T-cell (primary cell): ENCODE measurements at regions not wholly inside any gene's neighbourhood (a gene's known extent, or its start where the extent isn't known, plus 50 kb on each side); places are given as distances from the start of the nearest gene placed in this dataset.

Experiments
- ATAC-seq, 4 experiments: fragments of 200-7000 bp in 3 of 4; fragments of 150-1000 bp in 1 of 4; cut with Tn5 transposase; replicated peaks in 1 of 4; 1 replicate in 3 of 4; 2 replicates in 1 of 4; pipeline ENCODE4 v1.10.0; 2021; ENCODE audit warnings: moderate library complexity in 3 of 4, mild to moderate bottlenecking in 2 of 4, moderate number of reproducible peaks in 1 of 4
- CTCF ChIA-PET, 2 donors: fragments of 300-600 bp; sonication (Branson Sonifier 250); formaldehyde crosslinking; loops; one replicate each; lab custom pipeline; 2022; ENCODE audit warnings: antibody characterized with exemption in 2 of 2; lab: Charles Lee
- POLR2A ChIA-PET, 2 donors: fragments of 300-600 bp; sonication (Branson Sonifier 250); formaldehyde crosslinking; loops; one replicate each; lab custom pipeline; 2022; ENCODE audit warnings: antibody characterized with exemption in 2 of 2; lab: Charles Lee
- DNase-seq, 35 experiments: peaks; one replicate each; pipeline versions ENCODE4 v3.0.0 to v3.0.0-alpha.2; 2013 to 2023
- H3K27ac ChIP-seq: one replicate; pipeline ENCODE4 v1.5.1; 2013; ENCODE audit warnings: low read length
- H3K27me3 ChIP-seq, 2 experiments: replicated peaks in 1 of 2; 1 replicate in 1 of 2; 2 replicates in 1 of 2; pipeline versions ENCODE4 v1.6.1 to v1.7.0; 2013; ENCODE audit warnings: low read length in 1 of 2, mixed read lengths in 1 of 2; ENCODE audit not compliant: control insufficient read depth in 2 of 2, insufficient read depth in 2 of 2; ENCODE audit errors: extremely low read depth in 1 of 2
- H3K36me3 ChIP-seq, 2 donors: 1 replicate in 1 of 2; 2 replicates in 1 of 2; pipeline versions ENCODE4 v1.6.1 to v1.7.0; 2013; ENCODE audit warnings: low read length in 1 of 2; ENCODE audit not compliant: control insufficient read depth in 2 of 2, insufficient read depth in 1 of 2; ENCODE audit errors: extremely low read depth in 1 of 2
- H3K4me1 ChIP-seq, 2 experiments: 1 replicate in 1 of 2; 2 replicates in 1 of 2; pipeline versions ENCODE4 v1.6.1 to v1.7.0; 2013; ENCODE audit warnings: low read length in 2 of 2, mixed read lengths in 1 of 2; ENCODE audit not compliant: insufficient read depth in 2 of 2, control insufficient read depth in 1 of 2; ENCODE audit errors: extremely low read depth in 1 of 2
- H3K4me3 ChIP-seq, 2 donors: 1 replicate in 1 of 2; 2 replicates in 1 of 2; pipeline versions ENCODE4 v1.5.1 to v1.7.0; 2013; ENCODE audit warnings: mild to moderate bottlenecking in 2 of 2, low read length in 1 of 2, moderate library complexity in 1 of 2; ENCODE audit not compliant: control insufficient read depth in 1 of 2; ENCODE audit errors: extremely low read depth in 1 of 2
- H3K9me3 ChIP-seq: 2 replicates; pipeline ENCODE4 v1.7.0; 2013
- H3K27ac Mint-ChIP-seq, 2 donors: one replicate each; pipeline ENCODE4 v1.8.0; 2020 to 2021; ENCODE audit warnings: mild to moderate bottlenecking in 2 of 2, mixed read lengths in 2 of 2
- H3K27me3 Mint-ChIP-seq, 2 donors: one replicate each; pipeline ENCODE4 v1.8.0; 2021 to 2022; ENCODE audit warnings: mixed read lengths in 2 of 2
- H3K36me3 Mint-ChIP-seq: one replicate; pipeline ENCODE4 v1.8.0; 2021; ENCODE audit warnings: mixed read lengths
- H3K4me1 Mint-ChIP-seq, 3 donors: one replicate each; pipeline ENCODE4 v1.8.0; 2020 to 2022; ENCODE audit warnings: mixed read lengths in 3 of 3, mild to moderate bottlenecking in 1 of 3
- H3K4me3 Mint-ChIP-seq, 3 donors: one replicate each; pipeline ENCODE4 v1.8.0; 2020 to 2022; ENCODE audit warnings: mild to moderate bottlenecking in 3 of 3, mixed read lengths in 3 of 3, moderate library complexity in 3 of 3
- H3K9me3 Mint-ChIP-seq, 3 donors: one replicate each; pipeline ENCODE4 v1.8.0; 2020 to 2022; ENCODE audit warnings: mixed read lengths in 3 of 3
- WGBS: methylation state at CpG from one replicate; pipeline ENCODE4 v1.1.5; 2013; ENCODE audit warnings: missing lambda C conversion rate; ENCODE audit not compliant: insufficient coverage; 5-methylcytosine and 5-hydroxymethylcytosine counted together

DNA sequence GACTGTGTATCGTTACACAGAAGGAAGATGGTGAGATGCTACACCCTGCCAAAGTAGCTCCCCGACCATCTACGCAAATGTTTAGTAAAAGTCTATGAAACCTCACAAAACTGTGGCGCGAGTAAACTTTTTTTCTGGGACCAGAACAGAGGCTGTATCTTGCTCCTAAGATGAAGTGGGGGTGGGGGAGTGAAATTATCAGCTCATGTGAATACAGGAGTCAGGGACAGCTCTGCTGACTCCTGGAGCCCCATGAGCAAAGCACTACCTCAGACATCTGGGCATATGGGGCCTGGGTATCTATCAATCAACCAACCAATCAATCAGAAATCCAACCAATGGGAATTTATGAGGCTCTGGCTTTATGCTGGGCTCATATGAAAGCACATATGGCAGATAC lies 138.6 kb upstream of the RANBP3L start:
- no peaks in the 10 kb centered on the region for H3K4me1 ChIP-seq

DNA sequence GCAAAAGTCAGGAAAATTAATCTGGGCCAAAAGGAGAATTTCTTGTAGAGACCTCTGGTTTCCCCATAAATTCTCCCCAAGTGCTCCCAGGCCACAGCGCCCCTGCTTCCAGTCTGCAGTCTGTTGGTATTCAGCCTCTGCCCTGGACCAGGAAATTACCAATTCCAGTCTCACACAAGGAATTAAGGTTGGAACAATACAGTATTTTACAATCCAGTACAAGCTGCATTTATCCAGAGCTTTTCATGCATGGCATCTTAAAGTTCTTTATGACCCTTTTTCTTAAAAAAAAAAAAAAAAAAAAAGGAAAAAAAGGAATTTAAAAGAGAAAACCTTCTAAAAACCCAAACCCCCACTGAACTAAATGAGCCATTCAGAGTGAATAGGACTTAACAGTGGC lies 139.6 kb upstream of the RANBP3L start:
- H3K4me1 Mint-ChIP-seq: peaks cover 0 to 2% (median 0%) of the 10 kb centered on the region in 3 donors
- H3K36me3 Mint-ChIP-seq: no peaks in the 10 kb centered on the region
- DNase-seq (no peak), ATAC-seq (no peak)
- peaks cover 14 to 15% of the 10 kb centered on the region in 2 donors for H3K27me3 Mint-ChIP-seq
- Histone ChIP-seq H3K4me1 (no peaks in the 10 kb centered on the region), H3K27me3 (peaks cover 0 to 10% of the 10 kb centered on the region in 2 experiments), H3K36me3 (no peaks in the 10 kb centered on the region), H3K9me3 (no peaks in the 10 kb centered on the region), H3K27ac (no peak overlapping the region), H3K4me3 (no peak overlapping the region)
- no peak overlapping the region for H3K27ac Mint-ChIP-seq
- ChIA-PET CTCF (no interaction called here), POLR2A (interaction anchor here in 1 of 2 donors (0.7 kb wide), 1 partner anchor 32 kb away, joined by 6 read pairs; no protein-coding TSS in a partner anchor)
- no peak overlapping the region for H3K4me3 Mint-ChIP-seq
- WGBS: no CpG with 5 or more reads among the region's 1 CpG
- no peaks in the 10 kb centered on the region for H3K9me3 Mint-ChIP-seq

More for the DNA sequence above, 138.6 kb upstream of the RANBP3L start:
- no peak overlapping the region for H3K4me3 ChIP-seq
- no peak overlapping the region for H3K27ac ChIP-seq
- peaks cover 0 to 10% of the 10 kb centered on the region in 2 experiments for H3K27me3 ChIP-seq
- no peak for ATAC-seq
- Mint-ChIP-seq H3K27ac (no peak overlapping the region), H3K36me3 (no peaks in the 10 kb centered on the region), H3K9me3 (no peaks in the 10 kb centered on the region), H3K27me3 (peaks cover 14 to 15% of the 10 kb centered on the region in 2 donors), H3K4me3 (no peak overlapping the region), H3K4me1 (peaks cover 0 to 2% (median 0%) of the 10 kb centered on the region in 3 donors)
- CTCF ChIA-PET: no interaction called here
- DNase-seq: no peak
- WGBS: 90% methylated on average over 5 of the region's 5 CpGs
- no peaks in the 10 kb centered on the region for H3K9me3 ChIP-seq
- no peaks in the 10 kb centered on the region for H3K36me3 ChIP-seq
- POLR2A ChIA-PET: no interaction called here

DNA sequence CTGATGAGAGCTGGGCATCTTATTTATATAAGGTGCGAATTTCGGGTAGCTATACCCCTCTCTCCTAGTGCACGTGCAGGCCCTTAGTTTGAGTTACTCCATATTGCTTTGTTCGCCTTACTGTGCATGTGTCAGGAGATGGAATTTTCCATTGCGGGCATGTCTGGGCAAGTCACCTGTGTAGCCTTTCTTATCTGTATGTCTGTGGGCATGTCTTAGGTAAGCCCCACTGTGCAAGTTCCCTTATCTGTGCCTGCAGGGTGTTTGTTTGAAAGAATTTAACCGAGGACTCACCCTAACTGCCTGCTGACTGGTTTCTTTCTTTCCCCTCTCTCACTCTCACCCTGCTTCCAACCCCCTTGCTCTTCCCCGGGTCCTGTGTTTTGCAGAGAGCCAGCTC lies 140.7 kb upstream of the RANBP3L start:
- Histone ChIP-seq H3K36me3 (no peaks in the 10 kb centered on the region), H3K4me3 (no peak overlapping the region), H3K9me3 (no peaks in the 10 kb centered on the region), H3K4me1 (no peaks in the 10 kb centered on the region), H3K27ac (no peak overlapping the region), H3K27me3 (peaks cover 0 to 6% of the 10 kb centered on the region in 2 experiments)
- peaks cover 13 to 14% of the 10 kb centered on the region in 2 donors for H3K27me3 Mint-ChIP-seq
- no peak for ATAC-seq
- ChIA-PET CTCF (interaction anchor here in 1 of 2 donors (0.9 kb wide), 1 partner anchor 62 kb away, joined by 3 read pairs; no protein-coding TSS in a partner anchor), POLR2A (no interaction called here)
- H3K9me3 Mint-ChIP-seq: no peaks in the 10 kb centered on the region
- 88% methylated on average over 4 of the region's 7 CpGs for WGBS
- H3K4me1 Mint-ChIP-seq: peaks cover 0 to 2% (median 0%) of the 10 kb centered on the region in 3 donors
- no peaks in the 10 kb centered on the region for H3K36me3 Mint-ChIP-seq
- no peak for DNase-seq
- H3K4me3 Mint-ChIP-seq: no peak overlapping the region
- no peak overlapping the region for H3K27ac Mint-ChIP-seq

DNA sequence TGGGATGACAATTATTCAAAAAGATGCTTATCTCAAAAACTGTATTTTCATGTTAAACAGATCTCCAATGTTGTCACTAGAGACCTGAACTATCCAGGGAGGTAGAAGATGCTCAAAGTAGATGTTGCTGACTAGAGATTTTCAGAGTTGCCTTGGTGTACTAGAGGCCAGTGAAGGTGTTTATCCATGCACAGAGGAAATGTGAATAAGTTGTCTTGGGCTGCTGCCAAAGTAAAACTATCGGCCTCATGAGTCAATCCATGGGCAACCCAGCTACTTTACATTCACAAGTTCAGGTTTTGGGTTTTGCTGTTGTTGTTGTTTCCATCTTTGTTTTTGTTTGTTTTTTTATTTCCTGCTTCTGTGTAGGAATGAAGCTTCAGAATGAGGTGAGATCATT lies 141.1 kb upstream of the RANBP3L start:
- Mint-ChIP-seq H3K27me3 (peaks cover 13 to 16% of the 10 kb centered on the region in 2 donors), H3K4me3 (no peak overlapping the region), H3K27ac (no peak overlapping the region), H3K9me3 (no peaks in the 10 kb centered on the region), H3K4me1 (peaks cover 0 to 2% (median 0%) of the 10 kb centered on the region in 3 donors), H3K36me3 (no peaks in the 10 kb centered on the region)
- ChIA-PET POLR2A (no interaction called here), CTCF (interaction anchor here in 1 of 2 donors (0.9 kb wide), 1 partner anchor 62 kb away, joined by 3 read pairs; no protein-coding TSS in a partner anchor)
- Histone ChIP-seq H3K4me3 (no peak overlapping the region), H3K9me3 (no peaks in the 10 kb centered on the region), H3K27ac (no peak overlapping the region), H3K27me3 (peaks cover 0 to 6% of the 10 kb centered on the region in 2 experiments), H3K4me1 (no peaks in the 10 kb centered on the region), H3K36me3 (no peaks in the 10 kb centered on the region)
- DNase-seq: no peak
- no CpG with 5 or more reads among the region's 1 CpG for WGBS
- no peak for ATAC-seq

DNA sequence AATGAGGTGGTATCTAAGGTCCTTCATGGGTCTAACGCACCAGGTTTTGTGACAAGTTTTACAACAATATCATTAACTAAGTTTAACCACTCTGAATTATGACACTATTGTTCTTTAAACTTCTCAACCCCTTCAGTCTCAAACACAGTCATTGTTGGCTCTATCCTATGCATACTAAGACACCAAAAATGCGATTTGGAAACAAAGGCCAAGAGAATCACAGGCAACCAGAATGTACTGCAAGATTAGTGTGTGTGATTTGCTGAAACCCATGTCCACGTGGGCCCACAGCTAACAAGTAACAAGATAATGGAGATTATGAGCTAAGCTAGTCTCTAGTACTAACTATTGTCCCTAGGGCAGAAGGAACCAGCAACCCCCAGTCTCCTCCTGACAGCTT lies 142.2 kb upstream of the RANBP3L start:
- no peak for ATAC-seq
- Mint-ChIP-seq H3K36me3 (no peaks in the 10 kb centered on the region), H3K4me1 (peaks cover 0 to 2% (median 0%) of the 10 kb centered on the region in 3 donors), H3K27me3 (peaks cover 11 to 14% of the 10 kb centered on the region in 2 donors), H3K9me3 (no peaks in the 10 kb centered on the region), H3K27ac (no peak overlapping the region), H3K4me3 (no peak overlapping the region)
- no peaks in the 10 kb centered on the region for H3K4me1 ChIP-seq
- WGBS: no CpG with 5 or more reads among the region's 3 CpGs
- no peak for DNase-seq
- no peak overlapping the region for H3K27ac ChIP-seq
- H3K27me3 ChIP-seq: peaks cover 0 to 6% of the 10 kb centered on the region in 2 experiments
- no peaks in the 10 kb centered on the region for H3K36me3 ChIP-seq
- POLR2A ChIA-PET: interaction anchor here in 1 of 2 donors (0.6 kb wide), 1 partner anchor 40 kb away, joined by 4 read pairs; no protein-coding TSS in a partner anchor
- no peaks in the 10 kb centered on the region for H3K9me3 ChIP-seq
- CTCF ChIA-PET: no interaction called here
- no peak overlapping the region for H3K4me3 ChIP-seq

DNA sequence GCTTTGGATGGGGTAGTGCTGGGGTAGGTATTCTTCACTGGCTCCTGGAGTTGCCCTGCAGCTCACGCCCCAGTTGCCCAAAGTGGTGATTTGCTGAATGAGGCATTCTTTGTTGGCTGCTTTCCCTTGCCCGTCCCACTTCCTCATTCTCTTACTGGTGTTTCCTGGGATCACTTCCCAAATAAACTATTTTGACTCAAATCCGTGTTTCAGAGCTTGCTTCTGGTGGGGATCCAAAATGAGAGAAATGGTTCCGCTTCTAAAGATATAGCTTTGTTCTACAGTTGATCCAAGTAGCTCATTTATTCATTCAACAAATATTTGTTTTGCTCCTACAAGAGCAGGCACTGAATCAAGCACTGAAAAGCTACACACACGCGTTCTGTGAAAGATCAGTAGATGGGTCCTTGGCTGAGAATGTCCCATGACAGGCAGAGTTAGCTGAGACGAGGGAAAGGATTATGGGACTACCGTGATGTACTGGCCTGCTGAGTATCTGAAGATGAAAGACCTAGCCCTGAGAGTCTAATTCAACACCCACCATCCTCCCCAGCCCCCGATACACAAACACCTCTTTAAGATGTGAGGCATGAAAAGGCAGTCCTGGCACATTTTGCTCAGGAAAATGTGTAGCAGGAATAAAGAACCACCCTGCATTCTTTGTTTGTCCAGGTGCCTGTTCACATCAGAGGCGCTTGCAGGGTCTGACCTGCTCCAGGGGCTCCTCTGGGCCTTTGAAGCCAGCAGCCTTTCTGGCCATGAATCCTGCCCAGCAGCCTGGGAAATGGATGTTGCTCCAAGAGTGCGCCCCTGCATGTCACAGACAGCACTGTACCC lies 143.1 kb upstream of the RANBP3L start:
- Histone ChIP-seq H3K4me3 (no peak overlapping the region), H3K9me3 (no peaks in the 10 kb centered on the region), H3K27me3 (peaks cover 0 to 4% of the 10 kb centered on the region in 2 experiments), H3K27ac (no peak overlapping the region), H3K4me1 (no peaks in the 10 kb centered on the region), H3K36me3 (no peaks in the 10 kb centered on the region)
- H3K27me3 Mint-ChIP-seq: peaks cover 9 to 11% of the 10 kb centered on the region in 2 donors
- ChIA-PET POLR2A (interaction anchor here in 1 of 2 donors (0.6 kb wide), 1 partner anchor 39 kb away, joined by 4 read pairs; no protein-coding TSS in a partner anchor), CTCF (no interaction called here)
- no peaks in the 10 kb centered on the region for H3K9me3 Mint-ChIP-seq
- H3K27ac Mint-ChIP-seq: no peak overlapping the region
- ATAC-seq (no peak), DNase-seq (no peak)
- H3K4me1 Mint-ChIP-seq: peaks cover 0 to 2% (median 0%) of the 10 kb centered on the region in 3 donors
- no peak overlapping the region for H3K4me3 Mint-ChIP-seq
- 83% methylated on average over 3 of the region's 11 CpGs for WGBS
- H3K36me3 Mint-ChIP-seq: no peaks in the 10 kb centered on the region
